HG02763 (cell line): ENCODE measurements at regions not wholly inside any gene's neighbourhood (a gene's known extent, or its start where the extent isn't known, plus 50 kb on each side); places are given as distances from the start of the nearest gene placed in this dataset.

Experiments
- ATAC-seq: cut with Tn5 transposase; IDR thresholded peaks from one replicate; pipeline ENCODE4 v1.9.1; 2021; ENCODE audit warnings: mild to moderate bottlenecking, moderate library complexity; ENCODE audit not compliant: unreplicated experiment

GRCh38 chr16:73547552-73548403, 499.9 kb upstream of the ZFHX3 start:
- no peak for ATAC-seq

- ATAC-seq = no peak
Observed at GRCh38 chr16:73546341-73546845, 498.5 kb upstream of the ZFHX3 start.

- ATAC-seq = no peak
Observed at GRCh38 chr16:73545755-73546154, 497.8 kb upstream of the ZFHX3 start.

- ATAC-seq = no peak
Observed at GRCh38 chr16:73545290-73545689, 497.4 kb upstream of the ZFHX3 start.

- ATAC-seq = no peak
Observed at GRCh38 chr16:73544826-73545225, 496.9 kb upstream of the ZFHX3 start.

GRCh38 chr16:73543970-73544599, 496.2 kb upstream of the ZFHX3 start:
- no peak for ATAC-seq

- ATAC-seq = no peak
Observed at GRCh38 chr16:73543331-73543969, 495.5 kb upstream of the ZFHX3 start.

GRCh38 chr16:73542885-73543284, 495.0 kb upstream of the ZFHX3 start:
- ATAC-seq = no peak

- no peak for ATAC-seq
Observed at GRCh38 chr16:73537921-73538320, 490.0 kb upstream of the ZFHX3 start.

GRCh38 chr16:73536931-73537330, 489.0 kb upstream of the ZFHX3 start:
- ATAC-seq = no peak

GRCh38 chr16:73531021-73531420, 483.1 kb upstream of the ZFHX3 start:
- no peak for ATAC-seq

- no peak for ATAC-seq
Observed at GRCh38 chr16:73530529-73530928, 482.6 kb upstream of the ZFHX3 start.

- no peak for ATAC-seq
Observed at GRCh38 chr16:73529303-73530012, 481.5 kb upstream of the ZFHX3 start.

GRCh38 chr16:73527187-73527586, 479.3 kb upstream of the ZFHX3 start:
- no peak for ATAC-seq

GRCh38 chr16:73526011-73526804, 478.3 kb upstream of the ZFHX3 start:
- no peak for ATAC-seq

GRCh38 chr16:73523209-73523608, 475.3 kb upstream of the ZFHX3 start:
- ATAC-seq = no peak

GRCh38 chr16:73521499-73521898, 473.6 kb upstream of the ZFHX3 start:
- ATAC-seq = no peak

- no peak for ATAC-seq
Observed at GRCh38 chr16:73515616-73516015, 467.7 kb upstream of the ZFHX3 start.

GRCh38 chr16:73510852-73511251, 462.9 kb upstream of the ZFHX3 start:
- ATAC-seq = no peak

- no peak for ATAC-seq
Observed at GRCh38 chr16:73506568-73507056, 458.7 kb upstream of the ZFHX3 start.
